ENCODE measurements at regions not wholly inside any gene's neighbourhood (a gene's known extent, or its start where the extent isn't known, plus 50 kb on each side); places are given as distances from the start of the nearest gene placed in this dataset.

DNA sequence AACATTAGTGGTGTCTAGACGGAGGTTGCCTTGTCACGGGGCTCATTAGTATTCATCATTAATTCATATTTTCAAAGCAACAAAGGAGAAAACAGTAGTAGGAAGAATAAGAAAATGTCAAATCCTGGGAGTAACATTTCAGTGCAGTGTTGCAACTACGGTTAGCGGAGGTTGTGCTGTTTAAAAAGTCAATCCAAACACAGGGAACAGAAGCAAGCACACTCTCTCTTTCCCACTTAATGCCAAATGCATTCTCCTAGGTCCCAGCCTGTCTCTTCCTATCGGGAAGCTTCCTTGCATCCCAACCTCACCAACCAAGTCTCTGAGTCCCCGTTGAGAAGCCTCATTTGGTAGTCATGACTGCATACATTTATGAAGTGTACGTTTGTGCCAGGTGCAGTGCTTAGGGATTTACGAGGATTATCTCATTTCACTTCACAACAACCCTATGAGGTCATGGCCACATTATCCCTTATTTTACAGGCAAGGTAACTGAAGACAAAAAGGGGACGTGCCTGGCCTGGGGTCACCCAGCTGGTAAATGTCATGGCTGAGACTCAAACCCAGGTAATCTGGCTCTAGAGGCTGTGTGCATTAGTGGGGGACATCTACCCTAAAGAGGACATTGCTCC lies 283.6 kb upstream of the SALL1 start (continued):
- TF ChIP-seq SNAPC4 (CRISPR knock-in tag; IDR thresholded peaks at IDR 0.05) (no peak), ZNF749 (CRISPR knock-in tag; IDR thresholded peaks at IDR 0.05; ENCODE audit: borderline replicate concordance) (no peak), ZNF44 (CRISPR knock-in tag; IDR thresholded peaks at IDR 0.05) (no peak)

DNA sequence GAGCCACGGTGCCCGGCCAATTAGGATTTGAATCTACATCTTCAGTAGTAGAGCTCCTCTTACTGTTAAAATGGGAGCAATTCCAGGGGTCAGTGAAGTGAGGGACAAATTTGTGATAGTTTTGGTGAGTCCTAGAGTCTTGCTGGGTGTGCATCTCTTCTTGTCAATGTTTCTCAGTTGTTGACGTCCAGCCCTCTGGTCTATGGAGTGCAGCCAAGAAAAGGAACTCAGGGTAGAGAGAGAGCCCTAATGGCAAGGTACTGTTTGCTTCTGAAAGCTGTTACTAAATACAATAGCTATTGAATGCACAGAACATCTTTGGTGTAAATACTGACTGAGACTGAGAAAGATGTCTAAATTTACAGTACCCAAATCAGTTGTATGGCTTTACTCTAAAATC lies 282.5 kb upstream of the SALL1 start:
- CTCF ChIA-PET (ENCODE audit: low intra/inter-chr PET ratio, low total read pairs) = no interaction called here
- 20% methylated on average over 3 of the region's 3 CpGs for WGBS (ENCODE audit: low lambda C conversion rate)
- H3K79me2 ChIP-seq (ENCODE audit: insufficient read depth, low read length) = no peaks in the 10 kb centered on the region

More for the DNA sequence above, 282.5 kb upstream of the SALL1 start:
- POLR2A ChIA-PET = no interaction called here
- Histone ChIP-seq H3K9ac (ENCODE audit: insufficient read depth, low read depth, low read length) (no peak overlapping the region), H3K27me3 (ENCODE audit: control insufficient read depth in 1 of 2, insufficient read depth in 2 of 2, low read length in 2 of 2) (no peaks in the 10 kb centered on the region), H4K20me1 (ENCODE audit: insufficient read depth, low read length) (no peaks in the 10 kb centered on the region), H3K4me2 (ENCODE audit: low read depth, low read length) (no peak overlapping the region), H3K4me1 (ENCODE audit: insufficient read depth, low read length) (no peaks in the 10 kb centered on the region), H3K9me3 (ENCODE audit: low read length) (no peaks in the 10 kb centered on the region), H2AFZ (ENCODE audit: low read length) (no peak overlapping the region), H3K36me3 (replicated peaks in 1 of 2; ENCODE audit: control insufficient read depth in 1 of 2, insufficient read depth in 2 of 2, low read length in 2 of 2) (no peaks in the 10 kb centered on the region), H3K4me3 (replicated peaks in 1 of 3; ENCODE audit: insufficient read depth in 1 of 3, low read depth in 2 of 3, low read length in 3 of 3) (no peak overlapping the region), H3K27ac (ENCODE audit: extremely low read length, insufficient read depth, low read length) (no peak overlapping the region)
- no TSS peak for BruUV-seq (replicated peaks)
- FAIRE-seq (no peak), DNase-seq (ENCODE audit: low spot score) (no peak), ATAC-seq (no peak)
- TF ChIP-seq ZNF7 (CRISPR knock-in tag; IDR thresholded peaks at IDR 0.05) (no peak), ZNF572 (CRISPR knock-in tag; IDR thresholded peaks at IDR 0.05) (no peak), PHB2 (IDR thresholded peaks at IDR 0.05; ENCODE audit: partially characterized antibody) (no peak), ZSCAN21 (CRISPR knock-in tag; IDR thresholded peaks at IDR 0.05; ENCODE audit: borderline replicate concordance) (no peak), KDM5B (CRISPR knock-in tag; IDR thresholded peaks at IDR 0.05; ENCODE audit: borderline replicate concordance) (no peak), ZNF138 (CRISPR knock-in tag; IDR thresholded peaks at IDR 0.05; ENCODE audit: low read depth) (no peak), ZNF567 (CRISPR knock-in tag; IDR thresholded peaks at IDR 0.05; ENCODE audit: borderline replicate concordance) (no peak), YY1 (IDR thresholded peaks at IDR 0.05; ENCODE audit: insufficient read depth, insufficient replicate concordance, low read depth, low read length) (no peak), MXD3 (CRISPR knock-in tag; IDR thresholded peaks at IDR 0.05) (no peak), ARNT (IDR thresholded peaks at IDR 0.05) (no peak), TBX3 (IDR thresholded peaks at IDR 0.05; ENCODE audit: borderline replicate concordance) (no peak)
- in situ Hi-C loops (cut with HindIII; ENCODE audit: extremely low pct_ligation_motif_present, low pct_unique_long_range_greater_than_20kb) (no loop called here), intact Hi-C loops (cut with micrococcal nuclease; ENCODE audit: unreplicated experiment) (no loop called here)
